DMS153 treated with DMSO at 0.1 percent for 48 hours (cell line): ENCODE measurements at regions not wholly inside any gene's neighbourhood (a gene's known extent, or its start where the extent isn't known, plus 50 kb on each side); places are given as distances from the start of the nearest gene placed in this dataset.
A peak's percentile ranks its signal among the peaks of the same experiment; 100 is the strongest.

ENCODE experiments used
- DNase-seq: peaks from one replicate; lab custom pipeline; 2025; ENCODE audit not compliant: unreplicated experiment; lab: John Stamatoyannopoulos, UW

DNA sequence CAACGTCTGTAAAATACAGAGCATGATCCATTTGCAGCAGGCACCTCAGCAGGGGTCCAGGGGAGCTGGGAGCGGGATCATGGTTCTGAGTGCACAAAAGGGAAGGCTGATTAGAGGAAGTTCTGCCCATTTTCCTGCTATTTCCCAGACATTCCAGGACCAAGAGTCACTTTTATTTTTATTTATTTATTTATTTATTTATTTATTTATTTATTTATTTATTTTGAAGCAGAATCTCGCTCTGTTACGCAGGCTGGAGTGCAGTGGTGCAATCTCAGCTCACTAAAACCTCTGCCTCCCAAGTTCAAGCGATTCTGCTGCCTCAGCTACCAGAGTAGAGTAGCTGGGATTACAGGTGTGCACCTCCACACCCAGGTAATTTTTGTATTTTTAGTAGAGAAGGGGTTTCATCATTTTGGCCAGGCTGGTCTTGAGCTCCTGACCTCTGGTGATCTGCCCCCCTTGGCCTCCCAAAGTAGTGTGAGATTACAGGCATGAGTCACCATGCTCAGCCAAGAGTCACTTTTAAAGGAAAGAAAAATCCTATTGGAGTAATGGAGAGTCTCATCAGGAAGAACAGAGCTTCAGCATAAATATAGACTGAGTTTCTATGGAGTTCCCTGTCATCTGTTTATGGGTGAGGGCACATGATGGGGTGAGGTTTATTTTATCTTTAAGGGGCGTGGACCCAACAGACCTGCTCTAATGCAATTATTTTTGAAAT, 355.2 kb downstream of the HAPSTR1 start:
- no peak for DNase-seq

DNA sequence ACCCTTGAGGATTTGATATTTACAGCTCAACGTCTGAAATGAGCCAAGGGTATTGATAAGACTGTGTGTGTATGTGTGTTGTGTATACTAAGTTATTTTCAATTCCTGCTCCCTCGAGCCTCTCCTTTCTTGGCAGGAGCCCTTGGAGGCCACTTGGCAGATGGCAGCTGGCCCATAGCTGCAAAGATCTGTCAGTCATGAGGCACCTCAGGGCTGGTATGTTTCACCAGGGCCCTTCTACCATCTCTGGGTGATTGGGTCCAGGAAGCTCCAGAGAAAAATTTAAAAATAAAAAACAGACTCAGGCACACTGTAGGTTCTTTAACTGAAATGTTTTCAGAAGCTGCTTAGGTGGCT, 355.7 kb downstream of the HAPSTR1 start:
- no peak for DNase-seq

DNA sequence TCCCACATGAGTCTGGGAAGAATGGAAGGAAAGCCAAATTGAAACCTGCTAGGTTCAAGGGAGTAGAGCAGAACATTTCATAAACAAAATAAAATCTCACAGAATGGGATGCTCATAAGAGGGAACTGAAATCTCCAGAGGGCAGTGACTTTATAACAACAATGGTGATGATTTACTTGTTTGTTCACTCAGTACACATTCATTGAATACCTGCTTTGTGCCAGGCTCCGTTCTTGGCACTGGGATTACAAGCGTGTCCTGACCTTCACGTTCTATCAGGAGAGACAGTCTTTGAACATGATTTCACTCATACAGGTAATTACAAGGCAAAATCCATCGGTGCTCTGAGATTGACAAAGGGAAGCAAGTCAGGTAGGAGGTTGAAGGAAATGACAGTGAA, 356.3 kb downstream of the HAPSTR1 start:
- DNase-seq: no peak

DNA sequence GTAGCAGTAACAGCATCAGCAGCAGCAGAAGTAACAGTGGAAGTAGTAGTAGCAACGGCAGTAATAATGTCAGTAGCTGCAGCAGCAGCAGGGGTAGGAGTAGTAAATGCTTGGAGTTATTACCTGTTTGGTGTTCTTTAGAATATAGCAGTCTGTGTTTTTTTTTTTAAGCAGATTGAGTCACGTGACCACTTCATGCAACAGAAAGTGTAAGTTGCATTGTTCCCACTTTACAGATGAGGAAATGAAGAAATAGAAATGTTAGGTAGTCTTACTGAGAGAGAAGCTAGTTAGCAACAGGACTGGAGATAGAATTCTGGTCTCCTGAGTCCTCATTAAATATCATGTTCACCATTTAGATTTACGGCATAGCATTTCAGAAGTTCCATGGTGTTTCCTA, 358.2 kb downstream of the HAPSTR1 start:
- no peak for DNase-seq

DNA sequence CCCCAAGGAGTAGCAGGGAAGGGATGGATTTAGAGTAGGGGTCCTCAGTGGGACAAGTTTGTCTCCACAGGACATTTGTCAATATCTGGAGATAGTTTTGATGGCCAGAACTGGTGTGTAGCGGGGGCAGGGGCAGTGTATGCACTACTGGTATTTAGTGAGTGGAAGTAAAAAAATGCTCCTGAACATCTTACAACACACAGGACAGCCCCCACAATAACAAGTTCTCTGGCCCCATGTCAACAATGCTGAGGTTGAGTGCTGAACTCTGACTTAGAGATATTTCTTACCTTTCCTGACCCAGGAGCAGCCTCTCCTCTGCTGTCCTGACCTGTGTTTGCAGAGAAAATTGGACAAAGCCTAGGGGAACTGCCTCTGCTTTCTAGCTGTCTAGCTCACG, 365.8 kb downstream of the HAPSTR1 start:
- no peak for DNase-seq

DNA sequence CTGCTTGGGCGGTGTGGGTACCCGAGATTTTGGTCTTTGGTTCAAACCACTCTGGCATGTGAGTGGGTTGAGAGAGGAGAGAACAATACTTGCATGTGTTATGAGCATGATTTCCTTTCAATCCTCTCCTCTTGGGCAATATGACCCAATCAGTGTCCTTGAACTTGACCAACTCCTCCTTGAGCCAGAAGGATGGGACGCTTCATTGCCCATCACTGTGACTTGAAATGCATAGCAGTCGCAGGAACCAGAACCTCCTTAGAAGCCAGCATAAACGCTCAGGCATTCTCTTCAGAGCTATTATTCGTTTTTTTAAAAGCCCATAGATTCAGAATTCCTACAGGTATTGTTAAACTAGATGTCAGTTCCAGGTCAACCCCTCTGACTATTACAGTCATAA, 367.4 kb downstream of the HAPSTR1 start:
- DNase-seq: no peak

DNA sequence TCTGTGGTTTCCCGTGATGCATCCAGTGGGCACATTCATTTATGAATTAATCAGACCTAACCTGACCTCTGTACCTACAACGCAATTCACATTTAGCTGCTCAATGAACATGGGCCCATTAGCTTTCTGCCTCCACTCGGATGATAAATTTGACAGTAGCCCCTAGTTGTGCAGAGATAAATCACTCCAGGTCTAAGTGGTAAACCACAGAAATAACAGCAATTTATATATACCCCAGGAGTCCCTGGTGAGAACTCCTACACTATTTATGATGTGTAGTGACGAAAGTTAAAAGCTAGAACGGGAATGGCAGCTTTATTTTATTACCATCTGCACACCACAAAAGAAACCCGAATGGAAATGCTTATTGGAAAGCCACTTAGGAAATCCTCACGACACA, 371.5 kb downstream of the HAPSTR1 start:
- no peak for DNase-seq

DNA sequence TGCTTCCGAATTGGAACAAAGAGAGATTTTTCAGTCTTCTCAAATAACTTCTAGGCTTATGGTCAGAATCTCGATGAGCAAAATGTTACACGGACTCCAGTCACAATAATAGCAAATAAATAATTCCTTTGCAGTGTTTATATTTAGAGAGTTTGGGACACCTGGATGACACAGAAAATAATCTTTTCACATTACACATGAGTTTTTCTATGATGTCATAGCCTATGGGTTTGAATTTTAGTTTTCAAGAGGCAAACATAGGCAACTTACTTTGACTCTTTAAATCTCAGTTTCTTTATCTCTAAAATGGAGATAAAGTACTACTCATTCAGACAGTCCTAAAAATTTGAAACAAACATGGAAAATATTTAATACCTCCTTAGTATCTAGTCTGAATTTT, 372.0 kb downstream of the HAPSTR1 start:
- DNase-seq: no peak

DNA sequence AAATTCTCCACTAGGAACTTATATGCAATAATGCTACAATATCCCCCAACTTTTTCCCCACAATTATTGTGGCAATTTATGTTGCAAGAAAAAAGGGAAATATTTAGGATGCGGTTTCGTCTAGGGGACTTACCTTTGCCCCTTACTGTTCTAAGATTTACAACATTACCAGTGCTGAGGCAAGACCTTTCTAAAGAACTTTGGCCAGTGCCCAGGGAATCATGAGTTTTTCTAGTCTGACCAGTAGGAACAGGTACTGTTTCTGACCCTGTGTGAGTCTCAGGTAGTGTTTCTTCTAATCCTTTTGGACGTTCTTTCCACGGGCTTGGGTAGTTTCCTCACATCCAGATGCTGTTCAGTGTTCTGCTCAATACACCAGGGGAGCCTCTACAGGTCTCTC, 373.7 kb downstream of the HAPSTR1 start:
- no peak for DNase-seq

DNA sequence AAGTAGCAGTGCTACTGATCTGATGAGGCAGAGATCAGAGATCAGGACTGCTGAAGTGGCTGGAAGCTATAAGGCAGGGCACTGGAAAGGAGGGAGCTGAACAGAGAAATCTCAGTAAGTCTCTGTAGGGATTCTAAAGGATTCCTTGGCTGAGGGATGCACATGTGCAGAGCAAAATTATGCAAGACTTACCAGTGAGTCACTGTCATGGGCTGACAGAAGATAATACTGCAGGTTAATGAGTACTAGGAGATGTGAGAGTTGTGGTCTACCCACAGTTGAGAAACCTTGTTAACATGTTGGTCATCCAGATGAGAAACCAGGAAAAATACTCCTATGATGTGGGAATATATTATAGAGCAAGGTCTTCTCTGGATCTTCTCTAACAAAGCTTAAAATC, 378.1 kb downstream of the HAPSTR1 start:
- DNase-seq: no peak

DNA sequence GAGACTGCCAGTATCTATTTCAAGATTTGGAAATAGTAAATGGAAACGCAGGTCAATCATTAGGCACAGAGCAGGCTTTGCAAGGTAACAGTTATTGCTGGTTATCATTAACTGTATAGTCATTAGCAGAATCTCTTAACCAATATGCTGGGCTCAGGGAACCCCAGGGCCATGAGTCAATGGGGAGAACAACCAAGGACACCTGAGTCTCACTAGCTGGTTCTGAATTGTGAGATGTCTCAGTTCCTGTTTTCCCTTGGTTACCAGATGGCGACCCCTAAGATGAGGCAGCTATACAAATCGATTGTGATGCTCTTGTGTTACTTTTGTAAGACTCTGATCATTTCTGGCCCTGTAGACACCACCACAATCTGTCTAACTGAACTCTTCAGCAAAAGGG, 385.3 kb downstream of the HAPSTR1 start:
- no peak for DNase-seq

DNA sequence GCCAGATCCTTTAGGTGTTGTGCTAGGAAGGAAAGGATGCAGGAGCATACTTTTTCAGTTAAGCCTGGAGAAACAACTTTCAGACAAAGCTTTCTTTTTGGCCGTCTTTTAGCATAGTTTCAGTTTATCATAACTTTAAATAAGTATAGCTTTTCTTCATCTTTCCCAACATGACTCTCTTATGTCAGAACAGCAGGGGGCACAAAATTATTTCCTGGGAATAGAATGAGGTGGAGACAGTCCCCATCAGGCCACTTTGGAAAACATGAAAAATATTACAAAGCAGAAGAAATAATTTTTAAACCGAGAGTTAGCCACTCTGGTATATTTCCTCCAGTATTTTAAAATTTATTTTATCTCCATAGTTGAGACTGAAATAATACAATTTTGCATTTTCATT, 387.6 kb downstream of the HAPSTR1 start:
- DNase-seq: no peak

DNA sequence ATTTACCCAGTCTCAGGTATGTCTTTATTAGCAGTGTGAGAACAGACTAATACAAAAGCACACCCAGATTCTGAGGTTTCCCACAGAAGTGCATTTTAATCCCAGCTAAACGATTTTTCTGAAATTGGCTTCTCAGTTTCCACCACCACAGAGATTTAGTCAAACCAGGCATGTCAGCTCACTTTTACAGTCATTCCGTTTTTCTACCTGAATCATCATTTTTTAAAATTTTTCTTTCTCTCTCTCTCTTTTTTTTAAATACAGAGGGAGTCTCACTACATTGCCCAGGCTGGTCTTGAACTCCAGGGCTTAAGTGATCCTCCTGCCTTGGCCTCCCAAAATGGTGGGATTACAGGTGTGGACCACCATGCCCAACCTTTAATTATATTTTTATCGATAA, 389.1 kb downstream of the HAPSTR1 start:
- no peak for DNase-seq

DNA sequence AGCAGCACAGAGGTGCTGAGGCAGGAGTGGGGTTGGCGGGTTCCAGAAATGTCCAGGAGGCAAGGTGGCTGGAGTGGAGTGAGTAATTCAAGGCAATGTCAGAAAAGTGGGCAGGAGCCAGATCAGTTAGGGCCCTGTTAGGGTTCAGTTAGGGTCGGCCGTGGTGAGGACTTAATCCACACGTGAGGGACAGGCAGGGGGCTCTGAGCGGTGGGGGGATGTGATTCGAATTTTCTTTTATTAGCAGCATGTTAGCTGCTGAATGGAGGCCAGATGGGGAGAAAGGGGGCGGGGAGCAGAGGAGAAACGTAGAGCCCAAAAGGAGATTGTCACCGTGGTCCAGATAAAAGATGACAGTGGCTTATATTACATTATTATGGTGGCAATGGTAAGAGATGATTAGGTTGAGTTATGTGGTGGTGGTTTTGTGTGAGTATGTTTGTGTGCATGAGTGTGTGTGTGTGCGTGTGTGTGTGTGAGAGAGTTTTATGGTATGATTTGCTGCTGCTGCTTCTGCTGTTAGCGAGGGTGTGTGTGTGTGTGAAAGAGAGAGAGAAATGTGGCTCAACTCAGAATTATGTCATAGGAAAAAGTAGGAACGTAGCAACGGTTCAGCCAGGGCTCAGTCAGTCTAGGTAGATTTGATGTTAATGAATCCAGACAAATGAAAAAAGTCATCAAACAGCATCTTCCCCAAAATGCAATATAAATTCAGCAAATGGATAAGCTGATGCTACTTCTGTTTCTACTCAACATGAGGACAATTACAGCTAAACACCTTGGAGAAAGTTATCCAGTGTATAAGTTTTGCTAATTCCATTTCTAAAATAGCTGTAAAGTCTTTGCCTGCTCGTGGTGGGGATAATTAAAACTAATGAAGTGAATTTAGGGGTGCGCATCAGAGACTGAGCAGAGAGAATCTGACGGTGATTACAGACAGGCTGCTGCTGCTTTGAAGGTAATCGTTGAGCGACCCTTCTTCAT, 390.6 kb downstream of the HAPSTR1 start:
- no peak for DNase-seq

DNA sequence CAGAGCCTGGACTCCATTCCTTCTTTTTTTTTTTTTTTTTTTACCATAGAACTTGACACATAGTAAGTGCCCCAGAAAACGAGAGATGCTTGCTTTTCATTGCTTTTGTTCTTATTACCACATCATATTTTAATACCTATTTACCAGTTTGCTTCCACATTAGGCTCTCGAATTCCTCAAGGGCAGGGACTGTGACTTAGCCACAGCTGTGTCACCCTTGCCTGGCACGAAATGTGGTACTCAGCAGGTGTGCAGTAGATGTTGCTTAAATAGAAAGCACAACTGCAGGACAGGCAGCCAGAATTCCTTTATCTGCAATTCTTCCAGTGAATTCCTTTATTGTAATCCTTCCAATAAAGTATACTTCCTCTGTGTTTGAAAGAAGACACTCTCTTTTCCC, 393.0 kb downstream of the HAPSTR1 start:
- DNase-seq: no peak

DNA sequence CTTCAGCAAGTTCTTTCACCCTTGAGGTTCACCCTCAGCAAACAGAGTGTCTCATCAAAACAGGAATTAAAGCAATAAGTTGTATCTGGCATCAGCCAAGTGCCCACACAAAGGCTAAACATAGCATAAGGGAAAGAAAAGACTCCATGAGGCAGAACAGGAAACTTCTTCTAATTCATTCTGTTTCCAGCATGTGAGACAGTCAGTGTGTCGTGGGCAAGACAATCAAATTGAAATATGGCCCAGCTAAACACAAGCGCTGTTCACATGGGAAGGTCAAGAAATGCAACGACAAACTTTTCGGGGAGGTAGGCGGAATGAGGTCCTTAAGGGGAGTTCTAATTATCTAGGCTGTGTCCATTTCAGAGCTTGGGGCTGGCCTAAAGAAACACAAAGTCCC, 393.4 kb downstream of the HAPSTR1 start:
- DNase-seq: no peak

DNA sequence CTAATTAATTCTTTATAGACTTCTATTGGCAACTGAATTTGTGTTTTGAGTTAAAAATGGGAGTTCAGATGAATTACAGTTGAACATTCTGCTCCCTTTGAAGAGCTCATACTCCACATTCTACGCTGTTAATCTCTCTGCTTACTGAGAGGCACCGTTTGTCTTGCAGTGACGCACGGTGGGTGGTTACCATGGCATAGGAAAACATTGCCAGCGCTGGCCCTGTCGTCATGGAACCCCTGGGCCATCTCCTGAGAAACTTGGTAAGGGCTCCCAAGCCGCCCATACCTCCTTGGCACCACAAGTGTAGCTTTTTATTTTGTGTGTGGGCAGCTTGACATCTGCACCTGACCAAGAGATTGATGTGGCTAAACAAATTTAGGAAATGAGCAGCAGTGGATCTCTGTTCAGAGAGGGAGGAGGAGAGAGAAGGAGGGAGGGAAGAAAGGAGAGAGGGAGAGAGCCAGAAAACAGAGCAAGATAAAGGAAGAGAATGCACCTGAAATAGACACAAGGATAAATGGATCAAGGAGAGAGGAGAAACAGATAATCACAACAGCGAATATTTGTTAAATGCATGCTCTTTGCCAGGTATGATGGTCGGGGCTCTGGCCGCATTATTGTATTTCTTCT, 398.5 kb downstream of the HAPSTR1 start:
- DNase-seq: peak; percentile 53

DNA sequence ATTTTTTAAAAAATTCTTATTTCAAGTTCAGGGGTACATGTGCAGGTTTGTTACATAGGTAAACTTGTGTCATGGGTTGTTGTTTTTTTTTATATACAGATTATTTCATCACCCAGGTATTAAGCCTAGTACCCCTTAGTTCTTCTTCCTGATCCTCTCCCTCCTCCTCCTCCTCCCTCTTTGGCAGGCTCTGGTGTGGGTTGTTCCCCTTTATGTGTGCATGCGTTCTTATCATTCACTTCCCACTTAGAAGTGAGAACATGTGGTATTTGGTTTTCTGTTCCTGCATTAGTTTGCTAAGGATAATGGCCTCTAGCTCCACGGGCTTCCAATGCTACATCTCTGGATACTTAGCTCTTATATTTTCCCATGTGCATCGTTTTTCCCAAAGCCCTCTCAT, 404.4 kb downstream of the HAPSTR1 start:
- DNase-seq: no peak

DNA sequence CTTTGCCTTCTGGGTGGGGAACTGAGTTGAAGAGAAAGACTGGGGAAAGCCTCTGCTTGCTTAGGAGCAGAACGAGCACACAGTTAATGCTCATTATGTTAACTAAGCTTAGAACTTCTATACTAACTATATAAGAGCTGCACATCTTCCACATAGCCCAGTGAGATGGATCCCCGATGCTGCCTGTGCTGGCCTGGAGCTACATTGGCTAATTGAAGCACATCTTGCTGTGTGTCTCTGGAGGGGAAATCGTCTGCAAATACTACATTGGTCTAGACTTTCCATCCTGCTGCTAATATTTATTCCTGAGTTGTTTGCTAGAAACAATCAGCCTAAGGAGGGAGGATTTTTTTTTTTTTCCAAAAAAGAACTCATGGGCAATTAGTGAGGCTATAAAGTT, 406.3 kb downstream of the HAPSTR1 start:
- DNase-seq: no peak

DNA sequence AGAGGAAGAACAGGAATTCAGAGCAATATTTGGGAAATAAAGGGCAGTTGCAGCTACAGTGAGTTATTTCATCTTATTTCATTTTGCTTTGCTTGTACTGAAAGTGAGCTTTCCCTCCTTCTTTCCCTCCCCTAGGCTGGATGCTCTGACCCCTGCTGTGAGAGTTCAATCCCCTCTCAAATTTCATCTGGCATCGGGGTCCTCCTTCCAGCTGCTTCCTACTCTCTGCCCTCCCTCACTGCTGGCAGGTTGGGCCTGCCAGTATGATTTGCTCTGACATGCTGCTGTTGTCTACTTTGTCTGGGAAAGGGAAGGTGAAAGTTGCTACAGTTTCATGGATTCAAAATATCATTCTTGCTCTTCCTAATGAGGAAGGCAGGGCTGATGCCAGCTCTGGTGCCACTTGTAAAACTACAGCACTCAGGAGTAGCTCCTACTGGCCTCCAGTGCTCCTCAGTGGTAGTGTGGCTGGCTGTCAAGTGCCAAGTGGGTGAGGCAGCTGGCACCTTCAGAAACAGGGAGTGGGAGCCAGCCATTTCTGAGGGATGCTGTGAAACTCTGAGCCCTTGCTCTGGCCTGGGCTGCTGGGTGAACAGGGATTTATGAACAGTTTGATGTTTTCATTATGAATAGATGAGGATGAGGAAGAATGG, 408.6 kb downstream of the HAPSTR1 start:
- DNase-seq: no peak

DNA sequence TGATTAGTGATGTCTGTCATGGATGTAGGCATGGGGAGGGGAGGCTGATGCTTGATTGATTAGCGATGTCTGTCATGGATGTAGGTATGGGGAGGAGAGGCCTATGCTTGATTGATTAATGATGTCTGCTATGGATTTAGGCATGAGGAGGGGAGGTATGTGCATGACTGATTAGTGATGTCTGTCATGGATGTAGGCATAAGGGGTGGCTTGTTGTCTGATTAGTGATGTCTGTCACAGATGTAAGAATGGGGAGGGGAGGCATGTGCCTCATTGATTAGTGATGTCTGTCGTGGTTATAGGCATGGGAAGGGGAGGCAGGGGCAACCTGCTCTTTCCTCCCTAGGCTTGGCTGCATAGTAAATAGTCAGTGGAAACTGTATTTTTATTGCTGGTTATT, 409.4 kb downstream of the HAPSTR1 start:
- no peak for DNase-seq
